Stimulated activated CD8-positive, alpha-beta memory T cell treated with anti-CD3 and anti-CD28 coated beads, Interleukin-7, amount 100 ng/mL, for 48 hours (primary cell): ENCODE measurements at regions not wholly inside any gene's neighbourhood (a gene's known extent, or its start where the extent isn't known, plus 50 kb on each side); places are given as distances from the start of the nearest gene placed in this dataset.

Experiments used
- DNase-seq, 2 donors: peaks; one replicate each; pipeline ENCODE4 v3.0.0-alpha.2; 2020; ENCODE audit warnings: low read depth in 1 of 2; ENCODE audit errors: extremely low read depth in 1 of 2

DNA sequence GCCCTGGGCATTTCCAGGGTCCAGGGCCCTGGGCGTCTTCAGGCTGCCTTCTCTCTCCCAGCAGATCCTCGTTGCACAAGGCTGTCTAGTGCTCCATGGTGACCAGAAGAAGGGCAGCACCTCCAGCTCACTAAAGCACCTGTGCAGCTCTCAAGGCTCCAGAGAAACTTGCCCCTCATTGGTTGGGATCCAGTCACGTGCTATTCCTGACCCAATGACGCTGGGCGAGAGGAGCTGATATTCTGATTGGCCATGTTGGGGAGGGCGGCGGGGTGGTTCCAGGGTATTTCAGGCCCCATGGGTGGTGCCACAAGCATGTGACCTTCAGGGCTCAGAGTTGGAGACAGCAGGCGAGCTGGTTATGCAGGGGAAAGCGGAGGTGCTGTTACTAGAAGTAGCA lies 309.1 kb downstream of the TOX3 start:
- DNase-seq, result no peak

- DNase-seq, result no peak
These were observed 311.8 kb downstream of the TOX3 start for GRCh38 chr16:52235186-52235585.

GRCh38 chr16:52234626-52235025 lies 312.3 kb downstream of the TOX3 start:
- no peak for DNase-seq

GRCh38 chr16:52229471-52229870 lies 317.5 kb downstream of the TOX3 start:
- no peak for DNase-seq

GRCh38 chr16:52227851-52228250 lies 319.1 kb downstream of the TOX3 start:
- DNase-seq, result no peak

DNA sequence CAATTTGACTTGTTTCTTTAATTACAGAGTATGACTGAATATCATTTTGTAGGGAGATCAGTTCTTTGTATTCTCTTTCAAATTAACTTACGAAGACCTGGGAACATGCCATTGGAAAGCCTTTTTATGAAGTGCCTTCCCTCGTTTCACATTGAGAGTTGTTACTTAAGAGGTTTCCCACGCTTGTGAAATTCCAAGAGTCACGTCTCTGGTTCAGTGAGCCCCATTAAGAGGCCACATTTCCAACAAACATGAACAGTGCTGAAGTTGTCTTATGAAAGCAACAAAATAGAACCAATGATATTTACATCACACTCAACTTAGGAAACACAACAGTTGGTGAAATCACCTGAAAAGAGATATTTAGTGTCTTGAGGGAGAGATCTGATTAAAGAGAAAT lies 334.1 kb downstream of the TOX3 start:
- DNase-seq, result no peak

DNA sequence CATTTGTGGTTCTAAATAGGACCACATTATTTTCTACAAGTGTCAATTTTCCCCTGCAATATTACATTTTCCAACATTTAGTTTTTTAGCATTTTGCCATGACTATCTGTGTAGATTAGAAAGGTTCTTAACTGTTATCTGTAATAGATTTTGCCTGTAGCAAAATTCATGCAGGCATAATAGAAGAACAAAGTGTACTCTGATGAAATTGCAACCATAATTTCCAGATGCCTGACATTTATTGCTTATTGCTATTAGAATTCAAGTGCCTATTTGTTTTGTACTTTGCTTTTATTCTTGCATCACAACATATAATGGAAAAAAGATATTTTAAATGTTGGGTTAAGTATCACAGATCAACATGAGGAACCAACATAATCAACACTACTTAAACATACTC lies 337.7 kb downstream of the TOX3 start:
- DNase-seq, result no peak

DNA sequence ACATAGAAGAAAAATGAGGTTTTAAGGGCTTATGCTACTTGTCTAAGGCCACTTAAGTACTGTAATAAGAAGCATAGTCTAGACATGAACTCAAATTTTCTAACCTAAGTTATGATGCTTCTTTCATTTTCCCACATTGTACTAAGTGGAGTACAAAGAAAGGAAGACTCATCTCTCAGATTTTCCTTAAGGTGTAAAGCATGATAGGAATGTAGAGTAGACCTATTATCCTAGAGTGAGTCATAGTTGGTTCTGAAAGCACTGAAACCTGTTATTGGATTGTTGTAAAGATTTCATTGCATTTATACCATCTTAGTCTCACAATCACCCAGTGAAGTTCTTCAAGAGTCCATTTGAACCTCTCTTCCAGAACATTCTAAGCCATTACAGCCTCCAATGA lies 343.8 kb downstream of the TOX3 start:
- DNase-seq, result no peak

GRCh38 chr16:52193441-52193840 lies 353.5 kb downstream of the TOX3 start:
- no peak for DNase-seq

- peak in 1 of 2 donors; percentile 9 for DNase-seq
These were observed 355.3 kb downstream of the TOX3 start for GRCh38 chr16:52191531-52192134.

DNA sequence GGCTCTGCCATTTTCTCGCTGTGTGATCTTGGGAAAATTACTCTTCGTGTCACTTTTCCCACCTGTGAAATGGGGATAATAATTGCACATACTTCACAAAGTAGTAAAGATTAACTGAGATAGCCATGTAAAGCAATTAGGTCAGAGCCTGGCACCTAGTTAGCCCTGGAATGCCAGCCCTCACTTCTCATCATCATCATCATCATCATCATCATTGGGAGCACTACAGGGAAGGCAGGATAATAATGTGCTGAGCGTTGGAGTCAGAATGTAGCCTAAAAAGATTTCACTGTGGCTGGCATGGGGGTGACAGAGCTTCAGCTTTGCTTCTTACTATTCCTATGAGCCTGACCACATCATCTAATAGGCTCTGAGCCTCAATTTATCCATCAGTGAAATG lies 362.6 kb downstream of the TOX3 start:
- DNase-seq, result no peak

DNA sequence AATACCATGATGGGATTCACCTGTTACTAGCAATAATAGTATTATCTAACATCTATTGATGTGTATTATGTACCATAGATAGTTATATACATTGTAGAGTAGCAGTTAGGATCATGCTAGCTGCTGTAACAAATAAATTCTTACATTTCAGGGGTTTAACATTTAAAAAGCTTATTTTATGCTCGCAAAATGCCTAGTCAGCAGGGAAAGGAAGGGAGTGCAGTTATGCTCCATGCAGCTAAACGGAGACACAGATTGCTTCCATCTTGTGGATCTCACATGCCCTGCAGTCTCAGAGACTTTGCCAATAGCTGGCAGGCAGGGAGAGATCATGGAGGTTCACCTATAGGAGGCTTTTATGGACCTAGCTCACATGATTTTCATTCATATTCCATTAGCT lies 364.1 kb downstream of the TOX3 start:
- no peak for DNase-seq

- no peak for DNase-seq
These were observed 372.8 kb downstream of the TOX3 start for GRCh38 chr16:52174168-52174567.

DNA sequence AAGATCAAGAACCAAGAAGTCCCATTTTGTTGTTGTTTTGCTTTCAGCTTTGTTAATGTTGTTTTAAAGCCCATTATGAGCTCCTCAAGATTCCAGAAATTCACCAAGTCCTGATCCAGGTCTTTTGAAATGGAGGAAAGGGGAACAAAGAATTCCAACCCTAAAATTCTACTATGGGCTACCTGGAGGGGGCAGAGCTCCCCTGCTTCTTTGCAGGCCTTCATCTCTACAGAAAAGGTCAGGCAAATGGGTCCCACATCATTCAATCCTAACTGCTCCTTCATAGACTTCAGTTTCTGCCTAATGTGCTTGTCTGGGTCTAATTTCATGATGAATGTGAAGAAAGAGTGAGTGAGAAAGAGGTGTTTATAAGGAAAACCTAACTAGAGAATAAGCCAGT lies 375.5 kb downstream of the TOX3 start:
- DNase-seq, result no peak

GRCh38 chr16:52167328-52167727 lies 379.6 kb downstream of the TOX3 start:
- DNase-seq, result no peak

GRCh38 chr16:52165961-52166360 lies 381.0 kb downstream of the TOX3 start:
- no peak for DNase-seq

DNA sequence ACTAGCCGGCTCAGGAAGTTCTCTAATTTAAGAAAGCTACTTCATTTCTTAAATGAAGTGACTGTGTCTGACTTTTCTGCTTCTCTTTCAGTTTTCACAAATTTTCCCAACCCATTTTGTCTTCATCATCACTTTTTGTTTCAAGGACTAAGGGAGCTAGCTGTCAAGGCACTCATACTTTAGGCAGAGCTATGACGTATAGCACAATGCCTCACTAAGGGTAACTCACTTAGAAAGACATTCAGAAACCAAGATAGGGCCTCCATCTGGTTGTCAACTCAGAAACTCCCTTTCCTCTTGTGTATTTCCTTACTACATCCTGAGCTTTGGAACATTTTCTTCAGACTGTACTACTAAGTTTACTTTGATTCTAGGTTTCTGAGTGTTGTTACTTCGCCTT lies 397.9 kb downstream of the TOX3 start:
- no peak for DNase-seq

- DNase-seq, result no peak
These were observed 405.1 kb downstream of the TOX3 start for GRCh38 chr16:52141871-52142270.

DNA sequence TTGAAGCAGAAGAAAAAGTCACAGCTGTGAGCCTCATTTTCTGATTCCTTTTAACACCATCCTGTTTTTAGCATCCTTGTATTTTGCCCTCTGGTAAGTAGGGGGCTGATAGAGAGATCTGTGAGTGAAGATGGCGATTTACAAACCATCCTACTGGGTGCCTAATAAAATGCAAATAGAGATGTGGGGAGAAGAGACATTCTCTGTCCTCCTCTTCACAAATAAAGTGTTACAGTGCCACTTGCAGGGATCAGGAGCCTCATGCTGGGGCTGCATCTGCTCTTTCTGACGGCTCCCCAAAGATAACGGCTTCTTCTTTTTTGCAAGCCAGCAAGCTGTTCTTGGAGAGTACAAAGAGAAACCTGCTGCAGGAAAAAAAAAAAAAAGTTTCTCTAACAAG lies 418.6 kb downstream of the TOX3 start:
- no peak for DNase-seq

- DNase-seq, result no peak
These were observed 423.1 kb downstream of the TOX3 start for GRCh38 chr16:52123842-52124241.

GRCh38 chr16:52123061-52123839 lies 423.7 kb downstream of the TOX3 start:
- no peak for DNase-seq

DNA sequence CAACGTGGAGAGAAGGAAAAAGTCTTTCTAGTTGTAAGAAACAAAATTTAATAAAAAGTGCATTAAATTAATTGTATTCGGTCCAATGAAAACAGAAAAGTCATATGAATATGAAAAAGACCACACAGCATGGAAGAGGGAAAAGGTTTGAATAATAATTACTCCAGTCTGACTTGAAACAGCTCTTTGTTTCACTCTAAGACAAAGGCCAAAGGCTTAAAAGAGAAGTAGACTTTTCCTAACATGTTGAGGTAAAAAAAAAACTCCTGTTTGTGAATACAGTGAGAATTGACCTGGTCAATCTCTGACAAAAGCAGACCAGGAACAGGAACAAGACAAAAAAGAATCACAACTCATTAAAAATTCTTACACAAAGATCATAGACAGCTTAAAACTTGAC lies 429.8 kb downstream of the TOX3 start:
- DNase-seq, result no peak

DNA sequence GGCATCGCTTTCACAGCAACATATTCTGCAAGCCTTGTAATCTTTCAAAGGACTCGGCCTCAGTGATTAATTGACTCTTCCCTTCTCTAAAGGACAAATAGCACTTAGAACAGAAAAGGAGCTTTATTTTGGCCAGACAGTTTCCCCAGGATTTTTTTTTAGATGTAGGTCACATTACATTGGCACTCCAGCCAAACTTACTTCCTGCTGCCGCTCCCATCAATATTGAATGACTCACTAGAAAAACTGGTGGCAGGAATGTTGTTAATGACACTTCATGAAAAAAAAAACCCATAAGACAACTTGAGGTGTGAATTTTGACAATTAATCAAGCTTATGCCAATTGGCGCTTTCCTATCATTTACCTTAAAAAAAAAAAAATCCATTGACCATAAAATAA lies 432.6 kb downstream of the TOX3 start:
- DNase-seq, result no peak
